HepG2 (cell line): ENCODE measurements at regions not wholly inside any gene's neighbourhood (a gene's known extent, or its start where the extent isn't known, plus 50 kb on each side); places are given as distances from the start of the nearest gene placed in this dataset.

Experiments used
- ATAC-seq: fragments of 200-7000 bp; cut with Tn5 transposase; 3 replicates; pipeline ENCODE4 v1.9.1; 2020; ENCODE audit warnings: mild to moderate bottlenecking, moderate library complexity
- BruUV-seq: library from RNA; stranded (reverse); fragments of 400-500 nt; replicated peaks from 2 replicates; lab custom pipeline; 2021; lab: Mats Ljungman, UMichigan
- CTCF ChIA-PET: fragments of 300-600 bp; formaldehyde crosslinking; extraction: SDS; loops from one replicate; lab custom pipeline; 2021; ENCODE audit warnings: low total read pairs, inconsistent platforms, low intra/inter-chr PET ratio; lab: Yijun Ruan, JAX
- POLR2A ChIA-PET: fragments of 350-600 bp; sonication (Branson Sonifier 250); formaldehyde crosslinking; loops from one replicate; lab custom pipeline; 2020; ENCODE audit warnings: antibody characterized with exemption, inconsistent platforms; lab: Yijun Ruan, JAX
- DNase-seq: peaks from one replicate; pipeline ENCODE4 v3.0.0-alpha.2; 2015; ENCODE audit warnings: low spot score
- FAIRE-seq: peaks from 3 replicates; lab custom pipeline; 2011; peaks lifted over from hg19 to GRCh38; lab: Jason Lieb, UNC
- H2AFZ ChIP-seq: one replicate; pipeline ENCODE4 v1.6.1; 2011; ENCODE audit warnings: low read length, inconsistent platforms
- H3K27ac ChIP-seq: fragments of 300-600 bp; 3 replicates; pipeline ENCODE4 v1.8.0; 2011; ENCODE audit warnings: mixed run types, mild to moderate bottlenecking, mixed read lengths, low read length, inconsistent platforms; ENCODE audit not compliant: insufficient read depth; ENCODE audit errors: extremely low read length
- H3K27me3 ChIP-seq, 2 experiments: fragments of 200-600 bp in 1 of 2; 2 replicates in 1 of 2; 3 replicates in 1 of 2; pipeline versions ENCODE4 v1.6.0 to v1.8.0; 2011; ENCODE audit warnings: low read length in 2 of 2, mild to moderate bottlenecking in 2 of 2, moderate library complexity in 2 of 2, inconsistent platforms in 1 of 2; ENCODE audit not compliant: insufficient read depth in 2 of 2, control insufficient read depth in 1 of 2
- H3K36me3 ChIP-seq, 2 experiments: fragments of 200-600 bp in 1 of 2; replicated peaks in 1 of 2; 2 replicates in 1 of 2; 3 replicates in 1 of 2; pipeline versions ENCODE4 v1.5.1 to v1.8.0; 2011; ENCODE audit warnings: low read length in 2 of 2, inconsistent platforms in 1 of 2; ENCODE audit not compliant: insufficient read depth in 2 of 2, control insufficient read depth in 1 of 2
- H3K4me1 ChIP-seq: 2 replicates; pipeline ENCODE4 v1.5.1; 2012; ENCODE audit warnings: low read length, inconsistent platforms; ENCODE audit not compliant: insufficient read depth
- H3K4me2 ChIP-seq: 2 replicates; pipeline ENCODE4 v1.6.0; 2011; ENCODE audit warnings: low read depth, low read length, inconsistent platforms
- H3K4me3 ChIP-seq, 3 experiments: fragments of 200-600 bp in 1 of 3; sonication (generic), shearing (Covaris generic) in 1 of 3; replicated peaks in 1 of 3; 2 replicates each; pipeline ENCODE4 v1.5.1; 2011 to 2016; ENCODE audit warnings: low read length in 3 of 3, inconsistent platforms in 2 of 3, low read depth in 2 of 3, mild to moderate bottlenecking in 2 of 3, control low read depth in 1 of 3, mixed read lengths in 1 of 3; ENCODE audit not compliant: insufficient read depth in 1 of 3
- H3K79me2 ChIP-seq: one replicate; pipeline ENCODE4 v1.6.1; 2011; ENCODE audit warnings: low read length, inconsistent platforms; ENCODE audit not compliant: insufficient read depth
- H3K9ac ChIP-seq: 2 replicates; pipeline ENCODE4 v1.6.0; 2011; ENCODE audit warnings: mild to moderate bottlenecking, low read depth, low read length, inconsistent platforms; ENCODE audit not compliant: insufficient read depth
- H3K9me3 ChIP-seq: 2 replicates; pipeline ENCODE4 v1.5.1; 2012; ENCODE audit warnings: mild to moderate bottlenecking, low read length
- H4K20me1 ChIP-seq: 2 replicates; pipeline ENCODE4 v1.6.0; 2011; ENCODE audit warnings: inconsistent platforms, mild to moderate bottlenecking, low read length, moderate library complexity; ENCODE audit not compliant: insufficient read depth
- BORCS8-MEF2B ChIP-seq: sonication (generic); formaldehyde crosslinking; IDR thresholded peaks from 2 replicates; pipeline ENCODE4 v1.8.0; 2022; ENCODE audit warnings: mild to moderate bottlenecking, missing genetic modification reagents
- ZFP36L2 ChIP-seq: sonication (generic); formaldehyde crosslinking; IDR thresholded peaks from 2 replicates; pipeline ENCODE4 v1.4.0; 2020; ENCODE audit warnings: missing genetic modification reagents
- ZNF670 ChIP-seq: sonication (generic); formaldehyde crosslinking; IDR thresholded peaks from 2 replicates; pipeline ENCODE4 v1.8.0; 2022; ENCODE audit warnings: mild to moderate bottlenecking, missing genetic modification reagents, borderline replicate concordance
- ZSCAN25 ChIP-seq: sonication (generic); formaldehyde crosslinking; IDR thresholded peaks from 2 replicates; pipeline ENCODE4 v1.8.0; 2022; ENCODE audit warnings: mild to moderate bottlenecking, missing genetic modification reagents
- WGBS: methylation state at CpG from one replicate; pipeline ENCODE4 v1.1.6; 2017; ENCODE audit warnings: low lambda C conversion rate; 5-methylcytosine and 5-hydroxymethylcytosine counted together
- in situ Hi-C: cut with HindIII; loops from 2 replicates; pipeline ENCODE4 v1.10.0; 2017; ENCODE audit warnings: low pct_unique_long_range_greater_than_20kb; ENCODE audit not compliant: extremely low pct_ligation_motif_present
- intact Hi-C: fragments of 100-400 bp; cut with micrococcal nuclease; formaldehyde crosslinking; loops from one replicate; pipeline ENCODE4 v1.10.0; 2022; ENCODE audit not compliant: unreplicated experiment
- TF ChIP-seq, protein P1 (sequence below), 2 experiments: fragments of 450-650 bp in 1 of 2; sonication (generic) in 1 of 2; formaldehyde crosslinking in 1 of 2; IDR thresholded peaks; 2 replicates each; pipeline versions ENCODE4 v1.6.1 to v1.8.0; 2016 to 2022; ENCODE audit warnings: antibody characterized with exemption in 1 of 2, mild to moderate bottlenecking in 1 of 2, missing genetic modification reagents in 1 of 2

DNA sequence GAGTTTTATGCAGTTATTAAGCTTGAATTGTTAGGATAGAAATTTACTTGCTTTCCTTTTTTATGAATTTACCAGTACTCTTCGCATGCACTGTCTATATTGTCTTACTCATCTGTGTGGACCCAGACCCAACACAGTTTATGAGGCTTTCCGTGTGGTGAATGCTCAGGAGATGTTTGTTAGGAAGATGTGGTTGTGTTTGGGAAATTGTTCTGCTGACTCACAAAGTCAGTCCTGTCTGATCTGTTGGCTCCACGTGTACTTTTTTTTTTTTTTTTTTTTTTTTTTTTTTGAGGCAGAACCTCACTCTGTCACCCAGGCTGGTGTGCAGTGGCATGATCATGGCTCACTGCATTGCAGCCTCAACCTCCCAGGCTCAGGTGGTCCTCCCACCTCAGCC lies 532.5 kb downstream of the LMO7 start:
- no TSS peak for BruUV-seq
- no peak overlapping the region for H2AFZ ChIP-seq
- H3K9ac ChIP-seq = no peak overlapping the region
- no peaks in the 10 kb centered on the region for H3K4me1 ChIP-seq
- no peak overlapping the region for H3K4me3 ChIP-seq
- H4K20me1 ChIP-seq = no peaks in the 10 kb centered on the region
- no peak overlapping the region for H3K4me2 ChIP-seq
- H3K27ac ChIP-seq = no peak overlapping the region
- no peaks in the 10 kb centered on the region; a peak in 1 of 5 replicates for H3K27me3 ChIP-seq
- TF ChIP-seq ZSCAN25 (CRISPR knock-in tag) (no peak), BORCS8-MEF2B (CRISPR knock-in tag) (no peak), ZFP36L2 (CRISPR knock-in tag) (no peak), ZNF670 (CRISPR knock-in tag) (no peak)
- TF ChIP-seq, protein P1, sequence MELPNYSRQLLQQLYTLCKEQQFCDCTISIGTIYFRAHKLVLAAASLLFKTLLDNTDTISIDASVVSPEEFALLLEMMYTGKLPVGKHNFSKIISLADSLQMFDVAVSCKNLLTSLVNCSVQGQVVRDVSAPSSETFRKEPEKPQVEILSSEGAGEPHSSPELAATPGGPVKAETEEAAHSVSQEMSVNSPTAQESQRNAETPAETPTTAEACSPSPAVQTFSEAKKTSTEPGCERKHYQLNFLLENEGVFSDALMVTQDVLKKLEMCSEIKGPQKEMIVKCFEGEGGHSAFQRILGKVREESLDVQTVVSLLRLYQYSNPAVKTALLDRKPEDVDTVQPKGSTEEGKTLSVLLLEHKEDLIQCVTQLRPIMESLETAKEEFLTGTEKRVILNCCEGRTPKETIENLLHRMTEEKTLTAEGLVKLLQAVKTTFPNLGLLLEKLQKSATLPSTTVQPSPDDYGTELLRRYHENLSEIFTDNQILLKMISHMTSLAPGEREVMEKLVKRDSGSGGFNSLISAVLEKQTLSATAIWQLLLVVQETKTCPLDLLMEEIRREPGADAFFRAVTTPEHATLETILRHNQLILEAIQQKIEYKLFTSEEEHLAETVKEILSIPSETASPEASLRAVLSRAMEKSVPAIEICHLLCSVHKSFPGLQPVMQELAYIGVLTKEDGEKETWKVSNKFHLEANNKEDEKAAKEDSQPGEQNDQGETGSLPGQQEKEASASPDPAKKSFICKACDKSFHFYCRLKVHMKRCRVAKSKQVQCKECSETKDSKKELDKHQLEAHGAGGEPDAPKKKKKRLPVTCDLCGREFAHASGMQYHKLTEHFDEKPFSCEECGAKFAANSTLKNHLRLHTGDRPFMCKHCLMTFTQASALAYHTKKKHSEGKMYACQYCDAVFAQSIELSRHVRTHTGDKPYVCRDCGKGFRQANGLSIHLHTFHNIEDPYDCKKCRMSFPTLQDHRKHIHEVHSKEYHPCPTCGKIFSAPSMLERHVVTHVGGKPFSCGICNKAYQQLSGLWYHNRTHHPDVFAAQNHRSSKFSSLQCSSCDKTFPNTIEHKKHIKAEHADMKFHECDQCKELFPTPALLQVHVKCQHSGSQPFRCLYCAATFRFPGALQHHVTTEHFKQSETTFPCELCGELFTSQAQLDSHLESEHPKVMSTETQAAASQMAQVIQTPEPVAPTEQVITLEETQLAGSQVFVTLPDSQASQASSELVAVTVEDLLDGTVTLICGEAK (IDR thresholded peaks at IDR 0.05) = no peak
- TF ChIP-seq, protein P1 (CRISPR knock-in tag; IDR thresholded peaks at IDR 0.05) = no peak
- TF ChIP-seq, all 625 proteins: peak for 0
- 13% methylated on average over 3 of the region's 3 CpGs for WGBS
- in situ Hi-C loops (no loop called here), intact Hi-C loops (no loop called here)
- DNase-seq (no peak), ATAC-seq (no peak), FAIRE-seq (no peak)
- H3K79me2 ChIP-seq = no peaks in the 10 kb centered on the region
- no peaks in the 10 kb centered on the region for H3K9me3 ChIP-seq
- POLR2A ChIA-PET = no interaction called here
- CTCF ChIA-PET = no interaction called here
- H3K36me3 ChIP-seq = no peaks in the 10 kb centered on the region
